ENCODE measurements at regions not wholly inside any gene's neighbourhood (a gene's known extent, or its start where the extent isn't known, plus 50 kb on each side); places are given as distances from the start of the nearest gene placed in this dataset.
"Not testable (repeated sequence)": the region's sequence is repeated elsewhere in the genome, so short reads cannot be mapped to it uniquely, and the experiment has no call there.

DNA sequence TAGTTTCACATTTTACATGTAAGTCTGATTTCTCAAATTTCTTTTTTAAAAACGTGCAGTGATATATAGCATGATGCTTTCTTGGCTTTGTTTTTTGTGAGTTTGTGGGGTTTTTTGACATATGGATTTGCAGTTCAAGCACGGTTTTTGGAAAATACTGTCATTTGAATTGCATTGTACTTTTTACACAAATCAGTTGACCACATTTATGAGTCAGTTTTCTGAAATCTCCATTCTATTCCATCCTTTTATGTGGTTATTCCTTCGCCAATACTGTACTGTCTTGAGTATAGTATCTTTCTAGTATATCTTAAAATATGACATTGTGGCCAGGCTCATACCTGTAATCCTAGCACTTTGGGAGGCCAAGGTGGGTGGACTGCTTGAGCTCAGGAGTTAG lies 890.0 kb upstream of the CITED2 start:
- no peak for DNase-seq (ENCODE audit: low read depth)

DNA sequence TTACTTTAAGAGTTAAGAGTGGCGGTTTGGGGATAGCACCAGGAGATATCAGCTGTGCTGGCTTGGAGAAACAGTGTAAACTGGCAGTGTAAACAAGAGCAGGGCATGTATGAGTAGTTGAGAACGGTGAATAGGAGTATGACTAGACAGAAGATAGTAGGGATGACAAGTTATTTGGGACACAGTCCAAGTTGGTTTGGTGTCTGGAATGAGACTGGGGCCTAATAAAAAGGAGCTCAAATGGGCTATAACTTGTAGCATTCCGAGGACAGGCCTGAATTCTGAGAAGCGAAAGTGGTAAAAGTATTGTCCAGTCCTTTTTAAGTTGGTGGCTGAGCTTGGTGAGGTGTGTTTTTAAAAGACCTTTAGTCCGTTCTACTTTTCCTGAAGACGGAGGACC lies 883.9 kb upstream of the CITED2 start:
- DNase-seq (ENCODE audit: low read depth) = not testable (repeated sequence)

GRCh38 chr6:140256248-140256647 lies 881.8 kb upstream of the CITED2 start:
- no peak for DNase-seq (ENCODE audit: low read depth)

GRCh38 chr6:140253096-140253495 lies 878.6 kb upstream of the CITED2 start:
- DNase-seq (ENCODE audit: low read depth) = no peak

GRCh38 chr6:140252099-140252498 lies 877.7 kb upstream of the CITED2 start:
- DNase-seq (ENCODE audit: low read depth) = no peak

DNA sequence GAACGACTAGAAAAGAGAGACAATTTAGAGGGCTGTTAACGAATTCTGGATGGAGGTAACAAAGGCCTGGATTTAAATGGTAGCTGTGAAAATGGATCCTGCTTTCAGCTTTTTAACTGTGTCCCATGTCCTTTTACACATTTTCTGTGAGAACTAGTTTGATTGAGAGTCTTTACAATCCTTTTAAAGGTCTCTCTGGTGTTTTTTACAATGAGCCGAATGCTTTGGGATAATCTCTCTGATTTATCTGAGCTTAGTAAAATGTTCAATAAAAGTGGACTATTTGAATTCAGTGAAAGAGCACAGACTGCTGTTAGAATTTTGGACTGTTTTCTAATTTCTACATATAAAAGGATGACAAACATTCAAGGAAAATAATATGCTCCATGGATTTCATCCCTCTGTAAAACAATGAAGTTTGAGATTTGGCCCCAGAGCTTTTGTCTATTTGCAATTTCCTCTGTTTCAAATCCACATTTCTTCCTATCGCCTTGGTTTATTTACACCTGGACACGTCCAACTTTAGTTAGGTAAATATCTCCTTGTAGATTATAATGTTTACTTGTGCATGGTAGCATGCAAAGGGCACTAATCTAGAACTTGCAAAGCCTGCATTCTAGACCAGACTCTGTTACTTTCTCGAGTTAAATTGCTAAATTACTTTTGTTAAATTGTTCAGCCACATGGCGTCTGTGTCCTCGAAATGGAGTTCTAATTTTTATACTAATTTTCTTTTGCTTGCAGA lies 871.0 kb upstream of the CITED2 start:
- DNase-seq (ENCODE audit: low read depth) = no peak

DNA sequence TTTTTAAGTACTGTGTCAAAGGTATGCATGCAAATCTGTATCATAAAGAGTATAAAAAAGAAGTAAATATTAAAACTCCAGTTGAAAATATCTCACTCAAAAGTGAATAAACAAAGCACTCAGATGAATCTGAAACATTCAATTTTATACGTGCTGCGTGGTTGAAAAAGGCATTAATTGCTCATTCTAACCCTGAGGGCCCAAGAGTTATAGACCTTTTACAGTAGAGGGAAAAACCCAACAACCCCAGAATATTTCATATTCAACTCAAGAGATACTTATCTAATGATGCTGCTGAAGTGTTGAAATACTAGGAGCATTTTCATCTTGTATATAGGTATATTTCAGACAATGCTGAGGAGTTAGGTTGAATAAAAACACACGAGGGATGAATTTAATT lies 862.8 kb upstream of the CITED2 start:
- no peak for DNase-seq (ENCODE audit: low read depth)

- DNase-seq (ENCODE audit: low read depth) = no peak
Observed at GRCh38 chr6:140236732-140237131, 862.3 kb upstream of the CITED2 start.

DNA sequence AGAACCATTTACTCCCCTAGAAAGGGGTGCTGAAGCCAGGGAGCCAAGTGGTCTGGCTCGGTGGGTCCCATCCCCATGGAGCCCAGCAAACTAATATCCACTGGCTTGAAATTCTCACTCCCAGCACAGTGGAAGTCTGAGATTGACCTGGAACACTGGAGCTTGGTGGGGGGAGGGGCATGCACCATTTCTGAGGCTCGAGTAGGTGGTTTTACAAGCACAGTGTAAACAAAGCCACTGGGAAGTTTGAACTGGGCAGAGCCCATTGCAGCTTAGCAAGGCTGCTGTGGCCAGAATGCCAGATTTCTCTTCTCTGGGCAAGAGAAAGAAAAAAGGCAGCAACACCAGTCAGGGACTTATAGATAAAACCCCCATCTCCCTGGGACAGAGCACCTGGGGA lies 855.8 kb upstream of the CITED2 start:
- no peak for DNase-seq (ENCODE audit: low read depth)

- DNase-seq (ENCODE audit: low read depth) = no peak
Observed at GRCh38 chr6:140228491-140228890, 854.0 kb upstream of the CITED2 start.

DNA sequence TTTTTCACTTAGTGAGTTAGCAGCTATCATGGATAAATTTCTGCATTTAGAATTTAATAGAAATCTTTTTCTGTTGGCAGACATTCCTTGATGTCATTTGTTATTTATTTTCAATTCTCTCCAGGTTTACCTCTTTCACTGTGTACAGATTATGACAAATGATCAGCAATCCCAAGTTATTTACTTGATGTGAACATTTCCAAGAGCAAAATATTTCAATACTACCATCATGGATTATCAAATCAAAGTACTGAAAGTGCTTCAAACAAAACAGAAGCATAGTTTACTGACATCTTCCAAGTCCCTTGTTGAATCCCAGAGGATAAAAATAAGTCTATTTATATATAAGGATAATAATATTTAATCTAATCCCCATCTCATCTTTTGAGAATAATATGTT lies 852.2 kb upstream of the CITED2 start:
- DNase-seq (ENCODE audit: low read depth) = no peak

- peak; percentile 29 for DNase-seq (ENCODE audit: low read depth)
Observed at GRCh38 chr6:140225701-140226436, 851.4 kb upstream of the CITED2 start.

- no peak for DNase-seq (ENCODE audit: low read depth)
Observed at GRCh38 chr6:140217283-140217682, 842.8 kb upstream of the CITED2 start.

GRCh38 chr6:140209775-140210174 lies 835.3 kb upstream of the CITED2 start:
- no peak for DNase-seq (ENCODE audit: low read depth)

DNA sequence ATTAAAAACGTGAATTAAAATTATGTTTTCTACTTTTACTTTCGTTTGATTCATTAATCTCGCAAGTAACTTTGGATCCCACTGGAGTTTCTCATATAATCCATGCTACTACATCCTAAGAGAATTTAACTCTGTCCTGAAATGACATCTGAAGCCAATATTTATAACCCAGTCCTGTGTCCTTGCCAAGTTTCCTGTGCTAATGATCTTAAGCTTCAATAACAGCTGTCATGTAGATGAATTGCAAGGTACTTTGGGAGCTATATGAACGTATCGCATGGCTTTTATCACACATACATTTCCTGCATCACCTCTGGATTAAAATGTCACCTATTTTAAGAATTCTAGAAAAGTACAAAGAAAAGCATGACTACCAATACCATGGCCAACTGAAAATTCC lies 833.8 kb upstream of the CITED2 start:
- no peak for DNase-seq (ENCODE audit: low read depth)

- no peak for DNase-seq (ENCODE audit: low read depth)
Observed at GRCh38 chr6:140205795-140206593, 831.5 kb upstream of the CITED2 start.

GRCh38 chr6:140204154-140204553 lies 829.7 kb upstream of the CITED2 start:
- DNase-seq (ENCODE audit: low read depth) = no peak

DNA sequence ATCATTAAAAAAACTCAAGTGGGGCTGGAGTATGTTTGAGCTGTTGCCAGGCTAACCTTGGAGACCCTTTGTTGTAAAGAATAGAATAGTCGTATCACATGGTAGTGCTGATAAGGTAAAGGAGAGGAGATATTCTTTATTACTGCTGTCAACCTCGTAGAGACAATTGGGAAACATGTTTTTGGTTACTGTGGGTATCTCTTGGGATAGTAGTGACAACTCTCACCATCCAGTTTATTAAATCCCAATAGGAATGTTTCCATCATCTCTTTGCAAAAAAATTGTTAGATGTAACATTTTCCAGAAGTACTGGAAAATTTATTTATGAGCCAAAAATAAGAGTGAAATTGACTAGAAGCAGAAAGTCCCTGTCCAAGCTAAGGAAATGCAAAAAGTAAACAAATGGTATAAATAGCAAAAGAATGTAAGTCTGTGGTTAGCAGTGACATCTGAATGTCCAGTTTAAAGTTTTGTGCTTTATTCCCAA lies 829.3 kb upstream of the CITED2 start:
- no peak for DNase-seq (ENCODE audit: low read depth)

- no peak for DNase-seq (ENCODE audit: low read depth)
Observed at GRCh38 chr6:140202964-140203515, 828.6 kb upstream of the CITED2 start.

DNA sequence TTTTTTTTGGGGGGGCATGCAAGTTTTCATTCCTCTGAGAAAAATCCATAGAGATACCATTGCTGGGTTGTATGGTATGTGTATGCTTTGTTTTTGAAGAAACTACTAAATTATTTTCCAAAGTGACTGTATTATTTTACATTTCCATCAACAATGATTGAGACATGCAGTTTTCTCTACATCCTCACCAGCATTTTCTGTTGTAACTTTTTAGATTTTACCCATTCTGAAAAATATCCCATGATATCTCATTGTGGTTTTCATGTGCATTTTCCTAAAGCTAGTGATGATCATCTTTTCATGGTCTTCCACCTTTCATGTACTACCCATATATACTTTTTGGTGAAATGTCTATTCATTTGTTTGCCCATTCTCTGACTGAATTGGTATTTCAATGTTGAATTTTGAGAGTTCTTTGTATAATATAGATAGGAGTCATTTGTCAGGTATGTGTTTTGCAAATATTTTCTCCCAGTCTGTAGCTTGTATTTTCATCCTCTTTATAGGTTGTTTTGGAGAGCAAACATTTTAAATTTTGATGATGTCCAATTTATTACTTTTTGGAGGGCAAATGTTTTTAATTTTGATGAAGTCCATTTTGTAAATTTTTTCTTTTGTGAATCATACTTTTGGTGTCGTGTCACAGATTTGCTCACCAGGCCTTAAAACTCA lies 827.5 kb upstream of the CITED2 start:
- DNase-seq (ENCODE audit: low read depth) = no peak

DNA sequence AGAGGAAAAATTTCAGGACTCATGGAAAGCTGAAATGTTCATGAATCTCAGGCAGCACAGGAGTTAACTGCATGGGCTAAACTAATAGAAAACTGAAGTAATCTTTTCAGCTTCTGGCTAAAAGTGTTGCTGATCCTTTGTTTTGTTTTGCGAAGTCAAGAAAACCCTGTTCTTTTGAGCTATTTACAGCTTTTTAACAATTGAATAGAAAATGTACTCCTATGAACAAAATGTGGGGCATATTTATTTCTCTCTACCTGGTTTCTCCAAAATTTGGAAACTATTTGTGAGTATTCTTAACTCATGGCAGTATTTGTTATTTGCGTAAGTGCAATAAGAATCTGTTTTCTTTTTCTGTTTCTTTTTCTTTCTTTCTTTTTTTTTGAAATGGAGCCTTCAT lies 818.8 kb upstream of the CITED2 start:
- no peak for DNase-seq (ENCODE audit: low read depth)

DNA sequence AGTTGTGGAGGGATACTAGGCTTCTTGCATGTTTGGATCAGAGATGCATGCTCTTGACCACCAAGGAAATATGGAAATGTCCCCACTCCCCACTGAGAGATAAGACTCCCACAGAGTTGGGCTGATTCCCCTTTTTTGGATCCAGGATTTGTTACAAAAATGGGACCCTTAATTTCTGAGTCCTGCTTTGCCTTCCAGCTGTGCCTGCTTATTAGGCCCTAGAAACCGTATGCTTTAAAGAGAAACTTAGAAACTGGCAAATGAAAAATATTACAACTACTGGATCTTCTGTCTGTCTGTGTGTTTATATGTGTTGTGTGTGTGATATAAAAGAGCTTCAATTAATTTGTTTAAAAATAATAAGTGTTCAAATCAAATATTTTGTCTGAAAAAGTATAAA lies 817.6 kb upstream of the CITED2 start:
- DNase-seq (ENCODE audit: low read depth) = no peak
